SK-N-SH (cell line): ENCODE measurements at regions not wholly inside any gene's neighbourhood (a gene's known extent, or its start where the extent isn't known, plus 50 kb on each side); places are given as distances from the start of the nearest gene placed in this dataset.
A peak's percentile ranks its signal among the peaks of the same experiment; 100 is the strongest.

Experiments used
- CTCF ChIP-seq: fragments of 200-600 bp; sonication (generic); IDR thresholded peaks from 2 replicates; pipeline ENCODE4 v1.6.1; 2017; ENCODE audit warnings: antibody characterized with exemption, mild to moderate bottlenecking, moderate library complexity
- ELF1 ChIP-seq: IDR thresholded peaks from 2 replicates; pipeline ENCODE4 v1.4.0; 2012
- EZH2phosphoT487 ChIP-seq: fragments of 200-600 bp; sonication (generic); IDR thresholded peaks from 2 replicates; pipeline ENCODE4 v1.6.1; 2017; ENCODE audit warnings: low read depth, mixed run types, mild to moderate bottlenecking, antibody characterized with exemption, moderate library complexity, borderline replicate concordance
- JUND ChIP-seq: IDR thresholded peaks from 2 replicates; pipeline ENCODE4 v1.4.0; 2012
- NRF1 ChIP-seq: IDR thresholded peaks from 2 replicates; pipeline ENCODE4 v1.6.1; 2012; ENCODE audit warnings: low read depth, mild to moderate bottlenecking, low read length
- RAD21 ChIP-seq: IDR thresholded peaks from 2 replicates; pipeline ENCODE4 v1.6.1; 2012; ENCODE audit warnings: mild to moderate bottlenecking, low read length
- REST ChIP-seq: IDR thresholded peaks from 2 replicates; pipeline ENCODE4 v1.6.1; 2012; ENCODE audit warnings: mild to moderate bottlenecking, low read depth, low read length, moderate library complexity
- TAF1 ChIP-seq: IDR thresholded peaks from 2 replicates; pipeline ENCODE4 v1.6.1; 2012; ENCODE audit warnings: low read depth, mild to moderate bottlenecking, low read length, moderate library complexity, borderline replicate concordance
- YY1 ChIP-seq: IDR thresholded peaks from 2 replicates; pipeline ENCODE4 v1.4.0; 2012; ENCODE audit warnings: low read depth, mild to moderate bottlenecking
- TF ChIP-seq, protein P1 (sequence below): fragments of 150-350 bp; IDR thresholded peaks from 2 replicates; pipeline ENCODE4 v1.6.1; 2017; ENCODE audit warnings: antibody characterized with exemption, low read length, low read depth, borderline replicate concordance
- TF ChIP-seq, protein P2 (sequence below): IDR thresholded peaks from 2 replicates; pipeline ENCODE4 v1.4.0; 2012; ENCODE audit warnings: low read depth

GRCh38 chr17:77772461-77772897 is 186.0 kb upstream of the TNRC6C start:
- TF ChIP-seq CTCF (peak; percentile 50), REST (no peak), ELF1 (no peak), NRF1 (no peak), TAF1 (no peak), YY1 (no peak), RAD21 (peak; percentile 69), EZH2phosphoT487 (no peak), JUND (no peak)
- TF ChIP-seq, protein P1, sequence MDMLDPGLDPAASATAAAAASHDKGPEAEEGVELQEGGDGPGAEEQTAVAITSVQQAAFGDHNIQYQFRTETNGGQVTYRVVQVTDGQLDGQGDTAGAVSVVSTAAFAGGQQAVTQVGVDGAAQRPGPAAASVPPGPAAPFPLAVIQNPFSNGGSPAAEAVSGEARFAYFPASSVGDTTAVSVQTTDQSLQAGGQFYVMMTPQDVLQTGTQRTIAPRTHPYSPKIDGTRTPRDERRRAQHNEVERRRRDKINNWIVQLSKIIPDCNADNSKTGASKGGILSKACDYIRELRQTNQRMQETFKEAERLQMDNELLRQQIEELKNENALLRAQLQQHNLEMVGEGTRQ = no peak
- TF ChIP-seq, protein P2, sequence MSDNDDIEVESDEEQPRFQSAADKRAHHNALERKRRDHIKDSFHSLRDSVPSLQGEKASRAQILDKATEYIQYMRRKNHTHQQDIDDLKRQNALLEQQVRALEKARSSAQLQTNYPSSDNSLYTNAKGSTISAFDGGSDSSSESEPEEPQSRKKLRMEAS = no peak
